HG03439 (cell line): ENCODE measurements at regions not wholly inside any gene's neighbourhood (a gene's known extent, or its start where the extent isn't known, plus 50 kb on each side); places are given as distances from the start of the nearest gene placed in this dataset.
"Not testable (repeated sequence)": the region's sequence is repeated elsewhere in the genome, so short reads cannot be mapped to it uniquely, and the experiment has no call there.

ENCODE experiments used
- ATAC-seq: cut with Tn5 transposase; IDR thresholded peaks from one replicate; pipeline ENCODE4 v1.9.1; 2021; ENCODE audit warnings: mild to moderate bottlenecking, moderate library complexity; ENCODE audit not compliant: unreplicated experiment

DNA sequence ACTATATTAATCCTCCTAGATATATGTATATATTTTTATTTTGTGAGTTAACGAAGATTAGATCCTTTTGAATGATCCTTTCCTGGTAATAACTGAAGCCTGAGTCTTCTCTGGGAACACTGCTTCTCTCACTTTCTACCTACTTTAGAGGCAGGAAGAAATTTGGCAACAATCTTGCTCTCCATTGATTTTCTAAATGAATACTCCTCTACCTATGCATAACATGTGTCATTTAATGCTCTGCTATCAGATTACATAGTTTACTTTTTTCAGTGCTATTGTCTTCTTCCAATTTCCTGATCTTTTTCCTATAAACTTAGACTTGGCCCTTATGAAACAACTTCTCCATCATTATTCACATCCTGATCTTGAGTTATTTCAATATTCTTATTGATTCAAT is 60.4 kb upstream of the PDHA2 start:
- no peak for ATAC-seq

DNA sequence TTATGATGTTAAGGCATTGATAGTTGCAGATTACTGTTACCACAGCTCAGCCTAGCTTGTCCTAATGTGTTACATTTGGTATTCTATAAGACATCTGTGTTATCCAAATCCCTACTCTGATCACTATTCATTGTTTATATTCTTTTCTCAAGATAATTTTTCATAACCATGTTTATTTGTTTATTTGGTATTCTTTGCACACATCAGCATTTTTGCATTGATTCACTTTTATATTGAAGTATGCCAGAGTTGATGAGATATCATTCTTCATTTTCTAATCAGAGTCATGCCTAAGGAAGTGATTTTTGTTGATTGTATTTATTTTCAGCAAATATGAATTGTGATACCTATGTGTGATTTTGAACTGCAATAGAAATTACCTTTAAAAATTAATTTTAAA is 61.2 kb upstream of the PDHA2 start:
- ATAC-seq, result no peak

- ATAC-seq, result not testable (repeated sequence)
Observed at GRCh38 chr4:95770605-95771004, 69.3 kb upstream of the PDHA2 start.

DNA sequence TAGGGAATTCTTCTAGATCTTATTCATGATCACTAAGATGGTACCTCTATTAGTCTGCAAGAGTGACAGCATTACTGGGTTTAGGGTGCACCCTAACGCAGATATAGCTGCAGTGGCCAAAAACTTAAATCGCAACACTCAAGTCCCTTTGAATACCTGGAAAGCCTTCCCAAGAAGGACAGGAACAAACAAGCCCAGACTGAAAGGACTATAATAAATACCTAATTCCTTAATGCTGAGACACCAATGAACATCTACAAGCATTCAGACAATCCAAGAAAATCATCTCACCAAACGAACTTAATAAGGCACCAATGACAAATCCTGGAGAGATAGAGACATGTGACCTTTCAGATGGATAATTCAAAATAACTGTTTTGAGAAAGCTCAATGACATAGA is 74.9 kb upstream of the PDHA2 start:
- ATAC-seq, result no peak

DNA sequence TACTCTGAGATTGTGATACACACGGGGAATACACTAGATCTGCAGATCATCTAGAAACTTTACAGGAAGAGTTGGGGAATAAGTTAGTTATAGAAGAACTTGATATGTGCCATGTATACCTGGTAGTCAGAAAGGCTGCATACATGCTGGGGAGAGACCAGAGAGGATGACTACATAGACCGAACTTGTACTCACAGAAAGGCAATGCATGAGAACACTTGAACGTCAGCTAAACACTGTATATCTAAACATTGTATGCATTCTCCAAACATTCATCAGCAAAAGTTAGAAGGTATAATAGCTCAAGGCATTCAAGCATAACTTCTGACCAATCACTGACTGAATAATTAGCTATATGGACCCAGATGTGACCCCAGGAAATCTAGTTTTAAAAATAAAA is 78.0 kb upstream of the PDHA2 start:
- no peak for ATAC-seq

GRCh38 chr4:95761426-95761825 is 78.5 kb upstream of the PDHA2 start:
- ATAC-seq, result no peak

DNA sequence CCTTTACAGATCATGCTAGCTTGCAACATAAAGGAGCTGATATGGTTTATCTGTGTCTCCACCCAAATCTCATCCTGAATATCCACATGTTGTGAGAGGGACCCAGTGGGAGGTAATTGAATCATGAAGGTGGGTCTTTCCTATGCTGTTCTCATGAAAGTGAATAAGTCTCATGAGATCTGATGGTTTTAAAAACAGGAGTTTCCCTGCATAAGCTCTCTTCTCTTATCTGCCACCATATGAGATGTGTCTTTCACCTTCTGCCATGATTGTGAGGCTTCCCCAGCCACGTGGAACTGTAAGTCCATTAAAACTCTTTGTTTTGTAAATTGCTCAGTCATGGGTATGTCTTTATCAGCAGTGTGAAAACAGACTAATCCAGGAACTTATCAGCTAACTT is 79.2 kb upstream of the PDHA2 start:
- not testable (repeated sequence) for ATAC-seq

- no peak for ATAC-seq
Observed at GRCh38 chr4:95758001-95758400, 81.9 kb upstream of the PDHA2 start.

- no peak for ATAC-seq
Observed at GRCh38 chr4:95754667-95755066, 85.2 kb upstream of the PDHA2 start.

DNA sequence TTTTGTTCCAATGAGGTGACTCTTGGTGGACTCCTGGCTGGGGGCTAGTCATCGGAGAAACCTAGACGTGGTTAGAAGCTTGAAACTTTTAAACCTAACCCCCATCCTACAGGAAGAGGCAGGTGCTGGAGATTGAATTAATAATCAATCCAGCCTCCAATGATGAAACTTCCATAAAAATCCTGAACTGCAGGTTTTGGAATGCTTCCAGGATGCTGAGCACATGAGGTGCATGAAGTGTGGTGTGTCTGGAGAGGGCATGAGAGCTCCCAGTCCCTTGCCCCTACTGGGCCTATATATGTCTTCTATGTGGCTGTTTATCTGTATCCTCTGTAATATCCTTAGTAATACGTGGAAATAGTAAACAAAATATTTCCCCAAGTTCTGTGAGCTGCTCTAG is 90.7 kb upstream of the PDHA2 start:
- no peak for ATAC-seq

GRCh38 chr4:95742872-95743271 is 97.0 kb upstream of the PDHA2 start:
- ATAC-seq, result no peak

- no peak for ATAC-seq
Observed at GRCh38 chr4:95742179-95742578, 97.7 kb upstream of the PDHA2 start.

GRCh38 chr4:95732061-95732460 is 107.8 kb upstream of the PDHA2 start:
- ATAC-seq, result no peak

DNA sequence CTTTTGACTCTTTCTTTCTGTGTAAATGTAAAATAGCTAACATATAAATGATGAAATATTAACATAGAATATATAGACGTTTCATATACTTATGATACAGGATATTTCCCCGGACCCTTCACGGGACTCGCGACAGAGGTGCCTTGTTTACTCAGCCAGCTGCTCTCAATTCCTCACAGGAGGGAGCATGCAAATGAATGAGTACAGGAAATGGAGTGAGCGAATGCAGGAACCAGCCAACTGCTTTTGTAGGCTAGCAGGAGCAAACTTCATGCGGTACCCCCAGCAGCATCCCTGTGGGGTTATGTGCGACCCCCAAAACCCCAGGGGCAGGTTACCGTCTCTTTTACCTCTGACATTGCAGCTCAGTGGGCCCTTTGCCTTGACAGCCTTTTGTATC is 110.3 kb upstream of the PDHA2 start:
- no peak for ATAC-seq

GRCh38 chr4:95728145-95728544 is 111.7 kb upstream of the PDHA2 start:
- no peak for ATAC-seq

DNA sequence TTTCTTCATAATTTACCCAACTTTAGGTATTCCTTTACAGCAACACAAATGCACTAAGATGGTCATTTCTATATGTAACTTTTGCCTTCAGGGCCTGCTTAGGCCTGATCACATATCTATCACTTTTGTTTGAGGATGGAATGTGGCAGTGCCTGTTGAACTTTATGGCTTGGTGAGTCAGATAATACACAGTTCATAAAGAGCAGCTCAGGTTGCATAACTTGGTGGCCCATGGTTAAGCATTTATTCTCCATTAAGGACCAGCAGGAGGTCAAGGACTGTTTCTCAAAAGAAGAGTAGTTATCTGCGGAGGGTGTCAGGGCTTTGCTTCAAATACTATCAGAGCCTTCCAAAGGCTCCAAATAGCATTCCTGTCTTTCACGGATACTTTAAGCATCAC is 124.1 kb upstream of the PDHA2 start:
- no peak for ATAC-seq

GRCh38 chr4:95714571-95714970 is 125.3 kb upstream of the PDHA2 start:
- no peak for ATAC-seq

GRCh38 chr4:95705323-95705722 is 134.6 kb upstream of the PDHA2 start:
- ATAC-seq, result no peak

GRCh38 chr4:95701500-95702170 is 138.3 kb upstream of the PDHA2 start:
- ATAC-seq, result no peak

DNA sequence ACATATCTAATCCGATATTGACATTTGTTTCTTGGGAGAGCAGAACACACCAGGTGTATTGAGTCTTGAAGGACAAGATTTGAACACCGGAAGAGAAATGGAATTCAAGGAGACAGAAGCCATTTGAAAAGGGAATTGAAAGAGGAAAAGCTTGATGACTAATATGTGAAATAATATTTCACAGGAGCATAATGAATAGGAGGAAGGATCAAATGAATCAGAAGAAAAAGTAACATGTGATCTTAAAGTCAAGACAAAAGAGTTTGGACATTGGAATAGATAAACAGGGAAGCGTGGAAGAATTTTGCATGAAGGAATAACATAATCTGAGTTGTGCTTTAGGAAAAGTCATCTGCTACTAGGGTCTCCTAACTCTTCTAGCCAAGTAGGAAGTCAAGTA is 145.5 kb upstream of the PDHA2 start:
- ATAC-seq, result no peak

DNA sequence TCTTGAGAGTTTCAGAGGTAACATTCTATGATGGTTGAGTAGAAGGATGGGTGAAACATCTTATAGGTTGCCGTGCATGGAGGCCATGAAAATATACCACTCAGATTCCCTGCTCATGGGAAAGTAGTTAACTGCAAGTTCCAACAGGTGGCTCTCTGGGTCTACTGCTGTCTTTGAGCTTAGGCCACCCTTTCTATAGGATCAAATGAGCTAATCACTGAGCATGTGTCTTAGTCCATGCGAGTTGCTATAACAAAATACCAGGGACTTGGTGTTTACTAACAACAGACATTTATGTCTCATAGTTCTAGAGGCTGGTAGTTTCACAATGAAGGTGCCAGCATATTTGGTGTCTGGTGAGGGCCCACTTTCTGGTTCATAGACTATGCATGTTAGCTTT is 144.8 kb upstream of the UNC5C start:
- ATAC-seq, result no peak

- no peak for ATAC-seq
Observed at GRCh38 chr4:95676190-95676589, 127.4 kb upstream of the UNC5C start.

- ATAC-seq, result no peak
Observed at GRCh38 chr4:95675623-95676022, 126.8 kb upstream of the UNC5C start.
